ENCODE measurements at regions not wholly inside any gene's neighbourhood (a gene's known extent, or its start where the extent isn't known, plus 50 kb on each side); places are given as distances from the start of the nearest gene placed in this dataset.

DNA sequence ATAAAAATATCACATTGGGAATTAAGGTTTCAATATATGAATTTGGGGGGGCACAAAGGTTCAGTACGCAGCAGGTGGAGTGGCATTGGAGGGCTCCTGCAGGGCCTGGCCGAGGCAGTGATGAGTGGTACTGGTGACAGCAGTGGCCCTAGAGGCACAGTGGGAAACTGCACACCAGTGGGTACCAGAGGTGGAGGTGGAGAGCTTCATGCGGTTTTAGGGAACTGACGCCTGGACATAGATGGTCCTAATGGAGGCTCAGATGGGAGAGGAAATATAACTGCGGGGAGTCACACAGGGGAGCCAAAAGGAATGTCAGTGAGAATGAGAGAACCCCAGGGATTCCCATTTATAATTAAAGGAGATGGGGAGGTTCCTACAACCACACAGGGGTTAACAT, 156.2 kb downstream of the COG6 start:
- TF ChIP-seq, protein P1, sequence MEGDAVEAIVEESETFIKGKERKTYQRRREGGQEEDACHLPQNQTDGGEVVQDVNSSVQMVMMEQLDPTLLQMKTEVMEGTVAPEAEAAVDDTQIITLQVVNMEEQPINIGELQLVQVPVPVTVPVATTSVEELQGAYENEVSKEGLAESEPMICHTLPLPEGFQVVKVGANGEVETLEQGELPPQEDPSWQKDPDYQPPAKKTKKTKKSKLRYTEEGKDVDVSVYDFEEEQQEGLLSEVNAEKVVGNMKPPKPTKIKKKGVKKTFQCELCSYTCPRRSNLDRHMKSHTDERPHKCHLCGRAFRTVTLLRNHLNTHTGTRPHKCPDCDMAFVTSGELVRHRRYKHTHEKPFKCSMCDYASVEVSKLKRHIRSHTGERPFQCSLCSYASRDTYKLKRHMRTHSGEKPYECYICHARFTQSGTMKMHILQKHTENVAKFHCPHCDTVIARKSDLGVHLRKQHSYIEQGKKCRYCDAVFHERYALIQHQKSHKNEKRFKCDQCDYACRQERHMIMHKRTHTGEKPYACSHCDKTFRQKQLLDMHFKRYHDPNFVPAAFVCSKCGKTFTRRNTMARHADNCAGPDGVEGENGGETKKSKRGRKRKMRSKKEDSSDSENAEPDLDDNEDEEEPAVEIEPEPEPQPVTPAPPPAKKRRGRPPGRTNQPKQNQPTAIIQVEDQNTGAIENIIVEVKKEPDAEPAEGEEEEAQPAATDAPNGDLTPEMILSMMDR (IDR thresholded peaks at IDR 0.05; ENCODE audit: low read depth, low read length), result no peak
- no peak for DNase-seq (ENCODE audit: low read depth in 2 of 2)

GRCh38 chr13:39815345-39816111, 160.1 kb downstream of the COG6 start:
- peak; percentile 44 to 74 for DNase-seq (ENCODE audit: low read depth in 2 of 2)
- no peak overlapping the region for H3K4me3 ChIP-seq (replicated peaks in 1 of 2; ENCODE audit: low read depth in 2 of 2, low read length in 2 of 2)
- TF ChIP-seq, protein P1 (IDR thresholded peaks at IDR 0.05; ENCODE audit: low read depth, low read length), result no peak

More for the DNA sequence above, 156.2 kb downstream of the COG6 start:
- no peak overlapping the region for H3K4me3 ChIP-seq (replicated peaks in 1 of 2; ENCODE audit: low read depth in 2 of 2, low read length in 2 of 2)

- no peak overlapping the region for H3K4me3 ChIP-seq (replicated peaks in 1 of 2; ENCODE audit: low read depth in 2 of 2, low read length in 2 of 2)
- peak in 1 of 2 donors; percentile 60 for DNase-seq (ENCODE audit: low read depth in 2 of 2)
- TF ChIP-seq, protein P1 (IDR thresholded peaks at IDR 0.05; ENCODE audit: low read depth, low read length), result no peak
Observed at GRCh38 chr13:39816936-39817335, 161.5 kb downstream of the COG6 start.

- TF ChIP-seq, protein P1 (IDR thresholded peaks at IDR 0.05; ENCODE audit: low read depth, low read length), result no peak
- DNase-seq (ENCODE audit: low read depth in 2 of 2), result peak; percentile 17 to 81
- H3K4me3 ChIP-seq (replicated peaks in 1 of 2; ENCODE audit: low read depth in 2 of 2, low read length in 2 of 2), result no peak overlapping the region
Observed at GRCh38 chr13:39818953-39819352, 163.5 kb downstream of the COG6 start.

DNA sequence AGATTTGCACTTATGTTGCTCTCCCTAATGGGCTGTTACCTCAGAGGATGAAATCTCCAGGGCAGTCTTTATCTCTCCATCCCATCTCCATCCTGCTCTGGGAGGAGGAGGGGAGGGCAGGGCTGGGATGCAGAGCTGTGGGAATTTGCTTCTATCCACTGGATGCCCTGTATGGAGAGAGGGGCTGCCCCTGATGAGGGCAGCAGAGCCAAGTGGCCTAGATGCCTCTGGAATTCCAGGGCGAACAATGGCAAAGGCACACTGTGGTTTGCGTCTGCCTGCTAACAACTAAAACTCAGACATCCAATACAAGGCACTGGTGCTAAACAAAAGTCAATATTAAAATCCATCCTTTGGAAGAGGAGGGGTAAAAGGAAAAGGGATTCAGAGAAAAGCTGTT, 165.1 kb downstream of the COG6 start:
- TF ChIP-seq, protein P1 (IDR thresholded peaks at IDR 0.05; ENCODE audit: low read depth, low read length), result no peak
- no peak for DNase-seq (ENCODE audit: low read depth in 2 of 2)

GRCh38 chr13:39821977-39822376, 166.5 kb downstream of the COG6 start:
- no peak for DNase-seq (ENCODE audit: low read depth in 2 of 2)
- H3K4me3 ChIP-seq (replicated peaks in 1 of 2; ENCODE audit: low read depth in 2 of 2, low read length in 2 of 2), result no peak overlapping the region

More for the DNA sequence above, 165.1 kb downstream of the COG6 start:
- no peak overlapping the region for H3K4me3 ChIP-seq (replicated peaks in 1 of 2; ENCODE audit: low read depth in 2 of 2, low read length in 2 of 2)

More at GRCh38 chr13:39821977-39822376, 166.5 kb downstream of the COG6 start:
- TF ChIP-seq, protein P1 (IDR thresholded peaks at IDR 0.05; ENCODE audit: low read depth, low read length), result no peak

Data from cardiac fibroblast (primary cell).